EL (cell line): ENCODE measurements at regions not wholly inside any gene's neighbourhood (a gene's known extent, or its start where the extent isn't known, plus 50 kb on each side); places are given as distances from the start of the nearest gene placed in this dataset.
A peak's percentile ranks its signal among the peaks of the same experiment; 100 is the strongest.
"Not testable (repeated sequence)": the region's sequence is repeated elsewhere in the genome, so short reads cannot be mapped to it uniquely, and the experiment has no call there.

Source experiments
- DNase-seq: peaks from one replicate; pipeline ENCODE4 v3.0.0-alpha.2; 2016

DNA sequence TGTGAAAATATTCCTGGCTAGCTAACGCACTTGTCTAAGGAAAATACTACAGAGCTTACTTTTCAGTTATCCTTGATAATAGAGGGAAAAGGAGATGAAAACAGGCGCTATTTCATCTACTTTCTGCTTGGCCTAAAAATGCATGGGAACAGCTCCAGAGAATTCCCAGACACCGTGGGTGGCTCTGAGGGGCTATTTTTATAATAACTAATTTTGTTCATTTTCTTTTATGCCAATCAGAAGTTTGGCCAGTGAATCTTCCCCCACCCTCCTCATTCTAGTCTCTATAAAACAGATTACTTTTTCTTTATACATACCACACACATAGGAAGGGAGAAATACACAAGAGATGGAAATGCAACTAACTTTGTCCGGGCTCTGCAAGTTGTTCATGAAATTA is 322.9 kb downstream of the SETD4 start:
- DNase-seq = no peak

GRCh38 chr21:35732788-35733187 is 327.5 kb downstream of the SETD4 start:
- DNase-seq = no peak

DNA sequence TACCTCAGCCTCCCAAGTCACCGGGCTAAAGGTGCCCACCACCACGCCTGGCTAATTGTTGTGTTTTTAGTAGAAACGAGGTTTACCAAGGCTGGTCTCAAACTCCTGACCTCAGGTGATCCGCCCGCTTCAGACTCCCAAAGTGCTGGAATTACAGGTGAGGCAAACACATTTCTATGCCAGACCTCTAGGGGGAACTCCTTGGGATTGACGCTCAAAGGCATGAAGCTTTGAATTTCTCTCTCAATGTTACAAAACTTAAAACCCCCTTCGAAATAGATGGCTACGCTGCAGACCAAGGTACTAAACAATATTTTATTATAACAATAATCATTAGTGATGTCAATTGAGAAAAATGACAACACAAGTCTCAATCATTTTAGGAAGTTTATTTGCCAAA is 330.0 kb downstream of the SETD4 start:
- no peak for DNase-seq

- DNase-seq = no peak
Observed at GRCh38 chr21:35727830-35728229, 332.5 kb downstream of the SETD4 start.

GRCh38 chr21:35724156-35724555 is 336.2 kb downstream of the SETD4 start:
- DNase-seq = no peak

- DNase-seq = no peak
Observed at GRCh38 chr21:35721701-35722100, 338.6 kb downstream of the SETD4 start.

GRCh38 chr21:35720208-35720731 is 340.1 kb downstream of the SETD4 start:
- DNase-seq = no peak

GRCh38 chr21:35719080-35719479 is 341.2 kb downstream of the SETD4 start:
- DNase-seq = no peak

DNA sequence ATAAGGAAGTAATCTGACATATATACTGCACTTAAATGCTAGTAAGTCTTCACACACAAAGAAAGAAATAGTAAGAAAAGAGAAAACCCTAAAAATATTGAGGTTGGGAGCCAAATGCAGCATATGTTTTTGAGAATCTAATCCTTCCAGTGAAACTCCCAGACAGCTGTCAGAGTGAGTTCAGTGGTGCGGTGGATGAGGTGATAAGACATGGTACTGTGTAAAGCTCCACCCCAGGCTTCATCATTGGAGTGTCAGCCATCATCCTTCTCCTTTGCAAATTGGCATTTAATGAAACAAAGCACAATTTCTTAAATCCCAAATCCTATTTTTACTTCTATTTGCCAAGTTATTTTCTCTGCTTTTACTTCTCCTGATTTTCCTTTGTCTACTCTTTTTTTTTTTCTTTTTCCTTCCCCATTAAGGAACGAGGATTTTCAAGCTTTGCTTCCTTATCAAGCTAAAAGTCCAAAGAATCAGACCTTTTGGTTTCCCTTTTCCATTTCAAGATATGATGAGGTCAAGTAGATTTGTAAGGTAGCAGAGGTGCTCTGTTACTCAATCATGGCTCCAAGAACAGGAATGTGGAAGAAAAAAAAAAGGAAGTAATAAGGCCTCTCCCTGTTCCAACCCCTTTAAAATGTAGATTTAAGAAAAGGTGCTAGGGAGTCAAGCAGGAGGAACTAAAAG is 343.3 kb downstream of the SETD4 start:
- no peak for DNase-seq

- no peak for DNase-seq
Observed at GRCh38 chr21:35713914-35714313, 346.4 kb downstream of the SETD4 start.

GRCh38 chr21:35711661-35712060 is 348.7 kb downstream of the SETD4 start:
- no peak for DNase-seq

- no peak for DNase-seq
Observed at GRCh38 chr21:35711213-35711612, 349.1 kb downstream of the SETD4 start.

GRCh38 chr21:35709990-35710389 is 350.3 kb downstream of the SETD4 start:
- not testable (repeated sequence) for DNase-seq

DNA sequence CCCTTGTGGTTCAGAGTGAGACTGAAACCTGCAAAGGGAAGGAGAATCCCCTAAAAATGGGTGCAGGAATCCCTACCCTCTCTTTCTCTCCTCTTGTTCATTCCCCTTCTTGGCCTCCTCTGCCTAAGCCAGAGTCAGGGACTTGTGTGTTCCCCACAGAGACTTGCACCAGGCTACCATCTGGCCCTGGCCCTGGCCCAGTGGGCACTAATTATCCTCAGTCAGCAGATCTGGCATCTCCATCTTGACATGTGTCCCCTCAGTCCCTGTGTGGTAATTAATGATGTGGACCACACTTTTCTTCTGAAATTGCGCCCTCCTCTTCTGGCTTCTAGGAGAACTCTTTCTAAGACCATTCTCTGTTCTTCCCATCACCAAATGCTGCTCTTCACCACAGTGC is 354.4 kb downstream of the SETD4 start:
- DNase-seq = no peak

DNA sequence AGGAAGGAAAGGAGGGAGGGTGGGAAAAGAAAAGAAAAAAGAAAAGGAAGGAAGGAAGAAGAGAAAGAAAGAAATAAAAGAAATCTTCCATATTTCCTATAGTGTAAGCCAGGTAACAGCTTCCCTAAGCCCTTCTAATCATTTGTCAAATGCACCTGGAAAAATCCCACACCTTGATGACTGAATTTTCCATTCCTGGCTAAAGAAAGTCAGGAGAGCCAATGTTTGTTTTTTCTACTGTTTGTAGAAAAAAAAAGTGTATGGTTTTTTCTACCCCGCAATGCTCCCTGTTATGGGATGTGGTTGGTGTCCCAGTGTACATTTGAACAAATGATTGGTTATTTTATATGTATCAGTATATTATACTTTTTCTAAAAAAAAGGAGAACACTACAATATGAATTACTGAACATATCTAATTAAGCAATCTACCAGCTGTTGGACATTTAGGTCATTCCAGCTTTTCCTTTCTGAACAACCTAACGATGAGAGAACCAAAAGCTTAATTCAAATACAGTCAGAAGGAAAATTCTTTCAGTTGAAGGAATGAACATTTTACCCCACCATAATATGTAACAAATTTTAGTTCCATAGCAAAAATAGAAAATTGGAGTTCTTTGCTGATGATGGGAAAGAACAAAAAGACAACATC is 355.0 kb downstream of the SETD4 start:
- DNase-seq = no peak

DNA sequence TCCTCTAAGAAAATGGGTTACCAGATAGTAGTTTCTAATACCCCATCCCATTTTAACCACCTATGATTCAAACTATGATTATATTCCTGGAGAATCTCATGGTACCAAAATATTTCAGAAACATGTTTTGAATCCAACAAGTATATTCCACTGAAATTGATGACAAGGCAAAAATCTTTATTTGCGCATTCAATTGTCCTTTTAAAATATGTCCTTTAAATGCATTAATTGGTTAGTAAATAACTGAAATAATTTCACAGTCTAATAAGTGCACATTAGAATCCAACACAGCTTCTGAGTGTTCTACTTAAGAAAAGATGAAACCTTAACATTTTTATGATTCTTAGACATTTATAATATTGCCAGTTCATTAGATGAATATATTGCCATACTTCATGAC is 356.6 kb downstream of the SETD4 start:
- no peak for DNase-seq

- no peak for DNase-seq
Observed at GRCh38 chr21:35699361-35699760, 361.0 kb downstream of the SETD4 start.

GRCh38 chr21:35697321-35697808 is 363.0 kb downstream of the SETD4 start:
- DNase-seq = peak; percentile 53

DNA sequence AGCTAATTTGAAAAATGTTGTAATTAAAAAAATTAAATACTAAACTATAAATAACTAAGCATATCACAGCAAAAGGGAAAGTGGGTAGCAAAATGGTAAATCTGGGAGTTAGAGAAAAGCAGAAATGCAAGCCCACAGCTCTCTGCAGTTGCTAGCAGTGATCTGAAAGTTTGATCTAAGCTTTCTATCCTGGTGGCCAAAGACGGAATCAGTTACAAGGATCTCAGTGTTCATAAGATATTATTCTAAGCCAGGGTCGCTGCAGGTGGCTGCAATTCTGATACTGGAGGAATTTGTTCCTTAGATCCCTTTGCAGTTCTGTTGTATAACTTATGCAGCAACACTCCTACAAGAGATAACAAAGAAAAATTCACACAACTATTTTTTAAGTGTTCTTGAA is 363.7 kb downstream of the SETD4 start:
- no peak for DNase-seq

DNA sequence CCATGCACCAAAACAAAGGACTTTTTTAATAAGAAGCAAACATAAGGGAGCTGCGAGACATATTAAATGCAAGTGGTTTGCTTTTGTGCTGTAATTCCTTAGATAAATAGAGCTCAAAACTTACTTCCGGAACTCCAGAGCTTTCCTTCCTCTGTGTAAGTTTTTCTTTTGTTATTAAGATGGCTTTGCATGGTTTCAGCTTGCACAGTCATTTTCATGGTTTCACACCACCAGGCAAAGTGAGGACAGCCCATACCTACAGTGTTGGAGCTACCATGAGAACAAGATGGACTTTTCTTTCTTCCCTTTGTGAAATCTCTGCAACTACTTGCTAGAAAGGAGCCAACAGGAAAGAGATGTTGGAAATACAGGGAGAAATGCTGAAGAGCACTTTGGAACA is 368.0 kb downstream of the SETD4 start:
- no peak for DNase-seq

DNA sequence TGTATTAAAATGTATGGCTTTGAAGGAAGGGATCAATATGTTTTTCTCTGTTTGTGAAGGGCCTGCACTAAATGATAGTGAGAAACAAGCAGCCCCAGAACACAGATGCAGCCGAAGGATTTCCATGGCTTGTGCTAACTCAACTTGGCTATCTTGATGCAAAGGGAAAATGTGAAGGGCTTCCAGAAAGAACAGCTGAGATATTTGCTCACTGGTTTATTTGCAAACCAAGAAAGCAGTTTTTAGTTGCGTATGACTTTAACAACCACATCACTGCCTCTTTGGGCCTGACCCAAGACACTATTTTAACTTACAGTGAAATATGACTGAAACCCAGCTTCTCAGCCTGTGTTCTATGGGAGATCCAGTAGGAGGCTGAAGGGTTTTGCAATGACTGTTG is 369.9 kb downstream of the SETD4 start:
- no peak for DNase-seq

DNA sequence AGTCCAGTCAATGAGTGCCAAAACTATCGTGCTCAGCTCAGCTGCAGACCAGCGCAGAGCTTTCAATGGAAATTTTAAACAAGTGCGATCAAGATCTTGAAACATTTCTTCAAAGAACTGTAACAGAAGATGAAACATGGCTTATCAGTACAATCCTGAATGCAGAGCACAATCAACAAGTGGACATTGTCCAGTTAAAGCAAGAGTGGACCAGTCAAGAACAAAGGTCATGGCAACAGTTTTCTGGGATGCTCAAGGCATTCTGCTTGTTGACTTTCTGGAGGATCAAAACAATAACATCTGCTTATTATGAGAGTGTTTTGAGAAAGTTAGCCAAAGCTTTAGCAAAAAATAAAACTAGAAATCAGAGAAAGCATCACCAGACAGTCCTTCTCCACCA is 374.2 kb downstream of the SETD4 start:
- DNase-seq = no peak

DNA sequence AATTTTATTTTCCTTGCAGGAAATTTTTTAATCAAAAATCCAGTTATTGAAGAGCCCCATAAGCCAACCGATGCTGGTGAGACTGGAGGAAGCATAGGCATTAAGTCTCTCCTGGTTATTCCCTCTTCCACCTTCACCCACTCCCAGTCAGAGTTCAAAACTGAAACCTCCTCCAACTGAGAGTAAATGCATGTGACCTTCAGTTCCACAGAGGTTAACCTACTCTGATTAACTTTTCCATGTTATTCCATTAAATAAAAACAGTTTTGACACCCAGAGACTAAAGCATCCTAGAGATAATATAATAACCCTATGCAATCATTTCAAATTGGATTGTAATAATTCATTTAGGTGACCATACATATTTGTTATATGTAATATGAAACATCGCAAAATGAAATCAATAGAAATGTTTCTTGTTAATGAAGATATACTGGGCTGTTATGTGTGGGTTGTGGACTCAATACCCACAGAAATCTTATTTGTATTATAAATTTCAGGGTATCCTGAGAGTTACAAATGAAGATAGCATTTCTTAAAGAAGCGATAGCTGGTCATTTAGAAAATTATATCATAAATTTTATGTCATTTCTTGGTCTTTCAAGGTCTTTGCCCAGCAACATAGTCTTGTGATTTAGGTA is 376.5 kb downstream of the SETD4 start:
- DNase-seq = no peak
